ENCODE measurements at regions not wholly inside any gene's neighbourhood (a gene's known extent, or its start where the extent isn't known, plus 50 kb on each side); places are given as distances from the start of the nearest gene placed in this dataset.

DNA sequence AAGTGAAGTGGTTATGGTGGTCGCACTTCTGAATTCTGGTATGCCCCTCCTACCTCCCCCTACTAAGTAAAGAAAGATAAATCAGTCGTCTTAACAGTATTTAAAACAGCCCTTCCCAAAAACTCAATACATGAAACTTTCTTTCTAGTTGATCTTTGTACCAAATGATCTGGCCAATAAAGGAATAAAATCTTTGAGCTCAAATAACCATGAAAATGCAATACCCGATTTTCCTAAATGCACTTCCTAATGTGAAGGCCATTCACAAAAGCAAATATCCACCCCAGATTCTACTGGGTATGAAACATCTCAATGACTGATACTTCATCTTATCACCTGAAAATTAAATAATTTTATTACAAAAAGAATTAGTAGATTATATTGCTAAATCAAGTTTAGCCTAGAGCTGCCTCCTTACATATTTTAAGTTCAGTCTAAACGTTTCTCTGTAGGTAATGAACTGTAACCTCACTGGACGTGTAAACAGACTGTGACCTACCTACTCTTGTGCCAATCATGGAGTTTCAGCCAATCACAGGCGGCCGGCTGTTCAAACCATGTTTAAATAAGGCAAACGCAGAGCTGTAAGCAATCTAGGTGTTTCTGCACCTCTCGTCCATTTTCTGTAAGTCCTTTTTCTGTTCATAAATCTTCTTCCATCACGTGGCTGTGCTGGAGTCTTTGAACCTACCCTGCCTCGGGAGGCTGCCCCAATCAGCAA lies 146.9 kb upstream of the AKR1E2 start:
- DNase-seq, result no peak
- Mint-ChIP-seq H3K27ac (no peak overlapping the region), H3K9me3 (no peaks in the 10 kb centered on the region), H3K4me1 (no peaks in the 10 kb centered on the region), H3K27me3 (peaks cover 13 to 33% (median 20%) of the 10 kb centered on the region in 5 donors), H3K4me3 (no peak overlapping the region), H3K36me3 (no peaks in the 10 kb centered on the region)
- POLR2A ChIA-PET, result no interaction called here
- ATAC-seq, result no peak

- H3K9me3 Mint-ChIP-seq, result no peaks in the 10 kb centered on the region
- no peak overlapping the region for H3K27ac Mint-ChIP-seq
- peaks cover 12 to 31% (median 18%) of the 10 kb centered on the region in 5 donors for H3K27me3 Mint-ChIP-seq
- POLR2A ChIA-PET, result no interaction called here
- no peak for ATAC-seq
- no peaks in the 10 kb centered on the region for H3K36me3 Mint-ChIP-seq
- no peak for DNase-seq
- no peaks in the 10 kb centered on the region for H3K4me1 Mint-ChIP-seq
- H3K4me3 Mint-ChIP-seq, result no peak overlapping the region
Measured at GRCh38 chr10:4678023-4678950, 147.7 kb upstream of the AKR1E2 start.

- POLR2A ChIA-PET, result no interaction called here
- Mint-ChIP-seq H3K27me3 (peaks cover 12 to 26% (median 18%) of the 10 kb centered on the region in 5 donors), H3K4me3 (no peak overlapping the region), H3K36me3 (no peaks in the 10 kb centered on the region), H3K9me3 (no peaks in the 10 kb centered on the region), H3K4me1 (no peaks in the 10 kb centered on the region), H3K27ac (no peak overlapping the region)
- DNase-seq, result no peak
- no peak for ATAC-seq
Measured at GRCh38 chr10:4677296-4678021, 148.5 kb upstream of the AKR1E2 start.

GRCh38 chr10:4676566-4676965 lies 149.4 kb upstream of the AKR1E2 start:
- no peaks in the 10 kb centered on the region for H3K4me1 Mint-ChIP-seq
- H3K36me3 Mint-ChIP-seq, result no peaks in the 10 kb centered on the region
- DNase-seq, result no peak
- H3K27me3 Mint-ChIP-seq, result peaks cover 13 to 24% (median 18%) of the 10 kb centered on the region in 5 donors
- POLR2A ChIA-PET, result no interaction called here
- no peaks in the 10 kb centered on the region for H3K9me3 Mint-ChIP-seq
- no peak overlapping the region for H3K4me3 Mint-ChIP-seq
- no peak overlapping the region for H3K27ac Mint-ChIP-seq
- ATAC-seq, result no peak

GRCh38 chr10:4675808-4676207 lies 150.2 kb upstream of the AKR1E2 start:
- Mint-ChIP-seq H3K9me3 (peaks cover 0 to 3% (median 0%) of the 10 kb centered on the region in 9 donors), H3K4me3 (no peak overlapping the region), H3K4me1 (no peaks in the 10 kb centered on the region), H3K27ac (no peak overlapping the region), H3K36me3 (peaks cover 0 to 3% (median 0%) of the 10 kb centered on the region in 3 donors), H3K27me3 (peaks cover 17 to 26% (median 19%) of the 10 kb centered on the region in 5 donors)
- no peak for DNase-seq
- POLR2A ChIA-PET, result no interaction called here
- no peak for ATAC-seq

GRCh38 chr10:4673279-4674040 lies 152.5 kb upstream of the AKR1E2 start:
- no peak overlapping the region for H3K27ac Mint-ChIP-seq
- POLR2A ChIA-PET, result no interaction called here
- ATAC-seq, result no peak
- no peak overlapping the region for H3K4me3 Mint-ChIP-seq
- peaks cover 16 to 25% (median 17%) of the 10 kb centered on the region in 5 donors for H3K27me3 Mint-ChIP-seq
- H3K4me1 Mint-ChIP-seq, result no peaks in the 10 kb centered on the region
- H3K9me3 Mint-ChIP-seq, result peaks cover 0 to 23% (median 7%) of the 10 kb centered on the region in 9 donors
- peaks cover 0 to 19% (median 2%) of the 10 kb centered on the region in 3 donors for H3K36me3 Mint-ChIP-seq
- no peak for DNase-seq

DNA sequence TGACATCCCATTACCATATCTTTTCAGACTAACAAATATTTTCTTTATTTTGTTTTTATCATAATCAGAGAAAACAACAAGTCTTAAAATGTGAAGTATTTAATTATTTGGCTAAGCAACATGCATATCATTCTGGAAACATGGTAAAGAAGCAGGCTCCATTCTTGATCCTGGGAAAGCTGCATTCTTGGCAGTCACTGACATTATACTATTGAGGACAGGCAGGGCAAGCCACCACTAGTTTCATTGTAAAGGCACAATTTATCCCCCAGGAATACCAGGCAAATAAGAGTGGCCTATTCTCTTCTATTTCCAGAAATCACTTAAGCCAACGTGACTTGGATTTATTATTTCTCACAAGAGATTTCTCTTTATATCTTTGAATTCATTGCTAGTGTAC lies 153.8 kb upstream of the AKR1E2 start:
- no peak overlapping the region for H3K27ac Mint-ChIP-seq
- peaks cover 0 to 19% (median 2%) of the 10 kb centered on the region in 3 donors for H3K36me3 Mint-ChIP-seq
- H3K4me1 Mint-ChIP-seq, result no peaks in the 10 kb centered on the region
- peaks cover 0 to 27% (median 7%) of the 10 kb centered on the region in 9 donors for H3K9me3 Mint-ChIP-seq
- no peak overlapping the region for H3K4me3 Mint-ChIP-seq
- peaks cover 14 to 23% (median 16%) of the 10 kb centered on the region in 5 donors for H3K27me3 Mint-ChIP-seq
- ATAC-seq, result no peak
- no peak for DNase-seq
- POLR2A ChIA-PET, result no interaction called here

- H3K9me3 Mint-ChIP-seq, result peaks cover 0 to 27% (median 7%) of the 10 kb centered on the region in 9 donors
- H3K4me1 Mint-ChIP-seq, result no peaks in the 10 kb centered on the region
- H3K27me3 Mint-ChIP-seq, result peaks cover 13 to 22% (median 15%) of the 10 kb centered on the region in 5 donors
- H3K27ac Mint-ChIP-seq, result no peak overlapping the region
- POLR2A ChIA-PET, result no interaction called here
- H3K36me3 Mint-ChIP-seq, result peaks cover 0 to 19% (median 2%) of the 10 kb centered on the region in 3 donors
- DNase-seq (no peak), ATAC-seq (no peak)
- no peak overlapping the region for H3K4me3 Mint-ChIP-seq
Measured at GRCh38 chr10:4671451-4672145, 154.4 kb upstream of the AKR1E2 start.

GRCh38 chr10:4670737-4671136 lies 155.3 kb upstream of the AKR1E2 start:
- DNase-seq (no peak), ATAC-seq (no peak)
- Mint-ChIP-seq H3K4me1 (no peaks in the 10 kb centered on the region), H3K27ac (no peak overlapping the region), H3K27me3 (peaks cover 8 to 20% (median 8%) of the 10 kb centered on the region in 5 donors), H3K9me3 (peaks cover 0 to 27% (median 7%) of the 10 kb centered on the region in 9 donors), H3K4me3 (no peak overlapping the region), H3K36me3 (peaks cover 0 to 19% (median 2%) of the 10 kb centered on the region in 3 donors)
- POLR2A ChIA-PET, result no interaction called here

GRCh38 chr10:4669585-4669984 lies 156.4 kb upstream of the AKR1E2 start:
- POLR2A ChIA-PET, result no interaction called here
- no peak overlapping the region for H3K27ac Mint-ChIP-seq
- ATAC-seq (no peak), DNase-seq (no peak)
- peaks cover 0 to 19% (median 2%) of the 10 kb centered on the region in 3 donors for H3K36me3 Mint-ChIP-seq
- no peak overlapping the region for H3K4me3 Mint-ChIP-seq
- peaks cover 0 to 27% (median 7%) of the 10 kb centered on the region in 9 donors for H3K9me3 Mint-ChIP-seq
- peaks cover 3 to 12% (median 7%) of the 10 kb centered on the region in 5 donors for H3K27me3 Mint-ChIP-seq
- H3K4me1 Mint-ChIP-seq, result no peaks in the 10 kb centered on the region

GRCh38 chr10:4663162-4663992 lies 162.6 kb upstream of the AKR1E2 start:
- ATAC-seq (no peak), DNase-seq (peak in 1 of 10 donors; percentile 11)
- Mint-ChIP-seq H3K9me3 (peaks cover 0 to 4% (median 0%) of the 10 kb centered on the region in 9 donors), H3K4me3 (no peak overlapping the region), H3K27me3 (peaks cover 1 to 12% (median 2%) of the 10 kb centered on the region in 5 donors), H3K4me1 (peaks cover 0 to 9% (median 0%) of the 10 kb centered on the region in 4 donors), H3K27ac (no peak overlapping the region), H3K36me3 (no peaks in the 10 kb centered on the region)
- POLR2A ChIA-PET, result no interaction called here

Measured in naive thymus-derived CD8-positive, alpha-beta T cell (primary cell).